ENCODE measurements at regions not wholly inside any gene's neighbourhood (a gene's known extent, or its start where the extent isn't known, plus 50 kb on each side); places are given as distances from the start of the nearest gene placed in this dataset.

DNA sequence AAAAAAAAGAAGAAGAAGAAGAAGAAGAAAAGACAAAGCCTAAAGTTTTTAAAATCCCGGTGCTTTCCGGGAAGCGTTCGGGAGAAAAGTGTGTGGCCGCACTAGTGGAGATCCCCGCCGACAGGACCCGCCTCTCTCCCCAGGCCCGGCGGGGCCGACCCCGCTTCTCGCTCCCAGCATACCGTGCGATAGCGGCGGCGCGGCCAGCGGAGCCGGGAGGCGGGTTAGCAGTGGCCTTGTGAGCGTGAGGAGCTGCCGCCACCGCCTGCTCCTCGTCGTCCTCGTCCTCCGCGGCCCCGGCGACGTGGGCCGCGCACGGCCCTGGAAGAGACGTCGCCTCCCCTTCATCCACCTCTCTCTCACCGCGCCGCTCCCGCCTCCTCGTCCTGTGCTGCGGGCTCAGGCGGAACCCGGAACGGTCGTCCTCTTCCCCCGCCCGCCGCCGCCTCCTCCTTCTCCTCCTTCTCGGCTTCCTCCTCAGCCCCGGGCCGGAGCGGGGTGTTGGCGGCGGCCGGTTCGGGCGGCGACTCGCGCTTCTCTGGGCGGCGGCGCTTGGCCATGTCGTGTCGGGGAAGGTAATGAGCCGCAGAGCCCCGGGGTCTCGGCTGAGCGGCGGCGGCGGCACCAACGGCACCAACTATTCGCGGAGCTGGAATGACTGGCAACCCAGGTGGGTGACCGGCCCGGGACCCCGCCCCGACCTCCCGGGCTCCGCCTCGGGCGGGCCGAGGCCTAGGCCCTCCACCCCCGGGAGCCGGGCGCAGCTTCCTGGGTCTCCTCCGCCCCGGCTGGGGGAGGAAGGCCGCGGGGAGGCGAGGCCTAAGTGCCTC is 62.6 kb upstream of the CDR2 start (continued):
- TF ChIP-seq, protein P1, sequence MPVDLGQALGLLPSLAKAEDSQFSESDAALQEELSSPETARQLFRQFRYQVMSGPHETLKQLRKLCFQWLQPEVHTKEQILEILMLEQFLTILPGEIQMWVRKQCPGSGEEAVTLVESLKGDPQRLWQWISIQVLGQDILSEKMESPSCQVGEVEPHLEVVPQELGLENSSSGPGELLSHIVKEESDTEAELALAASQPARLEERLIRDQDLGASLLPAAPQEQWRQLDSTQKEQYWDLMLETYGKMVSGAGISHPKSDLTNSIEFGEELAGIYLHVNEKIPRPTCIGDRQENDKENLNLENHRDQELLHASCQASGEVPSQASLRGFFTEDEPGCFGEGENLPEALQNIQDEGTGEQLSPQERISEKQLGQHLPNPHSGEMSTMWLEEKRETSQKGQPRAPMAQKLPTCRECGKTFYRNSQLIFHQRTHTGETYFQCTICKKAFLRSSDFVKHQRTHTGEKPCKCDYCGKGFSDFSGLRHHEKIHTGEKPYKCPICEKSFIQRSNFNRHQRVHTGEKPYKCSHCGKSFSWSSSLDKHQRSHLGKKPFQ (CRISPR knock-in tag; IDR thresholded peaks at IDR 0.05; ENCODE audit: insufficient replicate concordance) = peak; percentile 31
- peak; percentile 80 for TF ChIP-seq ZNF776 (CRISPR knock-in tag; IDR thresholded peaks at IDR 0.05)
- peak; percentile 97 for TF ChIP-seq KMT2A (CRISPR knock-in tag; IDR thresholded peaks at IDR 0.05)
- TF ChIP-seq, protein P2, sequence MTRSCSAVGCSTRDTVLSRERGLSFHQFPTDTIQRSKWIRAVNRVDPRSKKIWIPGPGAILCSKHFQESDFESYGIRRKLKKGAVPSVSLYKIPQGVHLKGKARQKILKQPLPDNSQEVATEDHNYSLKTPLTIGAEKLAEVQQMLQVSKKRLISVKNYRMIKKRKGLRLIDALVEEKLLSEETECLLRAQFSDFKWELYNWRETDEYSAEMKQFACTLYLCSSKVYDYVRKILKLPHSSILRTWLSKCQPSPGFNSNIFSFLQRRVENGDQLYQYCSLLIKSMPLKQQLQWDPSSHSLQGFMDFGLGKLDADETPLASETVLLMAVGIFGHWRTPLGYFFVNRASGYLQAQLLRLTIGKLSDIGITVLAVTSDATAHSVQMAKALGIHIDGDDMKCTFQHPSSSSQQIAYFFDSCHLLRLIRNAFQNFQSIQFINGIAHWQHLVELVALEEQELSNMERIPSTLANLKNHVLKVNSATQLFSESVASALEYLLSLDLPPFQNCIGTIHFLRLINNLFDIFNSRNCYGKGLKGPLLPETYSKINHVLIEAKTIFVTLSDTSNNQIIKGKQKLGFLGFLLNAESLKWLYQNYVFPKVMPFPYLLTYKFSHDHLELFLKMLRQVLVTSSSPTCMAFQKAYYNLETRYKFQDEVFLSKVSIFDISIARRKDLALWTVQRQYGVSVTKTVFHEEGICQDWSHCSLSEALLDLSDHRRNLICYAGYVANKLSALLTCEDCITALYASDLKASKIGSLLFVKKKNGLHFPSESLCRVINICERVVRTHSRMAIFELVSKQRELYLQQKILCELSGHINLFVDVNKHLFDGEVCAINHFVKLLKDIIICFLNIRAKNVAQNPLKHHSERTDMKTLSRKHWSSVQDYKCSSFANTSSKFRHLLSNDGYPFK (CRISPR knock-in tag; IDR thresholded peaks at IDR 0.05; ENCODE audit: borderline replicate concordance) = peak; percentile 75
- peak; percentile 63; the same call in 1 of the 2 replicates for TF ChIP-seq ZNF619 (CRISPR knock-in tag; IDR thresholded peaks at IDR 0.05)
- TF ChIP-seq HIVEP1 (CRISPR knock-in tag; IDR thresholded peaks at IDR 0.05) = peak; percentile 67
- peak; percentile 95 for TF ChIP-seq TAF1 (CRISPR knock-in tag; IDR thresholded peaks at IDR 0.05)
- TF ChIP-seq POLR2A (IDR thresholded peaks at IDR 0.05; ENCODE audit: insufficient read depth in 1 of 2, low read depth in 2 of 2, low read length in 2 of 2) = peak; percentile 83 to 85
- TF ChIP-seq ZNF430 (CRISPR knock-in tag; IDR thresholded peaks at IDR 0.05) = peak; percentile 92
- peak; percentile 86; the same call in 1 of the 2 replicates for TF ChIP-seq BRD4 (CRISPR knock-in tag; IDR thresholded peaks at IDR 0.05)
- TF ChIP-seq ETV5 (CRISPR knock-in tag; IDR thresholded peaks at IDR 0.05; ENCODE audit: borderline replicate concordance) = peak; percentile 70
- TF ChIP-seq, protein P3, sequence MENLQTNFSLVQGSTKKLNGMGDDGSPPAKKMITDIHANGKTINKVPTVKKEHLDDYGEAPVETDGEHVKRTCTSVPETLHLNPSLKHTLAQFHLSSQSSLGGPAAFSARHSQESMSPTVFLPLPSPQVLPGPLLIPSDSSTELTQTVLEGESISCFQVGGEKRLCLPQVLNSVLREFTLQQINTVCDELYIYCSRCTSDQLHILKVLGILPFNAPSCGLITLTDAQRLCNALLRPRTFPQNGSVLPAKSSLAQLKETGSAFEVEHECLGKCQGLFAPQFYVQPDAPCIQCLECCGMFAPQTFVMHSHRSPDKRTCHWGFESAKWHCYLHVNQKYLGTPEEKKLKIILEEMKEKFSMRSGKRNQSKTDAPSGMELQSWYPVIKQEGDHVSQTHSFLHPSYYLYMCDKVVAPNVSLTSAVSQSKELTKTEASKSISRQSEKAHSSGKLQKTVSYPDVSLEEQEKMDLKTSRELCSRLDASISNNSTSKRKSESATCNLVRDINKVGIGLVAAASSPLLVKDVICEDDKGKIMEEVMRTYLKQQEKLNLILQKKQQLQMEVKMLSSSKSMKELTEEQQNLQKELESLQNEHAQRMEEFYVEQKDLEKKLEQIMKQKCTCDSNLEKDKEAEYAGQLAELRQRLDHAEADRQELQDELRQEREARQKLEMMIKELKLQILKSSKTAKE (CRISPR knock-in tag; IDR thresholded peaks at IDR 0.05; ENCODE audit: borderline replicate concordance) = peak; percentile 38; the same call in 1 of the 2 replicates
- TF ChIP-seq, protein P4, sequence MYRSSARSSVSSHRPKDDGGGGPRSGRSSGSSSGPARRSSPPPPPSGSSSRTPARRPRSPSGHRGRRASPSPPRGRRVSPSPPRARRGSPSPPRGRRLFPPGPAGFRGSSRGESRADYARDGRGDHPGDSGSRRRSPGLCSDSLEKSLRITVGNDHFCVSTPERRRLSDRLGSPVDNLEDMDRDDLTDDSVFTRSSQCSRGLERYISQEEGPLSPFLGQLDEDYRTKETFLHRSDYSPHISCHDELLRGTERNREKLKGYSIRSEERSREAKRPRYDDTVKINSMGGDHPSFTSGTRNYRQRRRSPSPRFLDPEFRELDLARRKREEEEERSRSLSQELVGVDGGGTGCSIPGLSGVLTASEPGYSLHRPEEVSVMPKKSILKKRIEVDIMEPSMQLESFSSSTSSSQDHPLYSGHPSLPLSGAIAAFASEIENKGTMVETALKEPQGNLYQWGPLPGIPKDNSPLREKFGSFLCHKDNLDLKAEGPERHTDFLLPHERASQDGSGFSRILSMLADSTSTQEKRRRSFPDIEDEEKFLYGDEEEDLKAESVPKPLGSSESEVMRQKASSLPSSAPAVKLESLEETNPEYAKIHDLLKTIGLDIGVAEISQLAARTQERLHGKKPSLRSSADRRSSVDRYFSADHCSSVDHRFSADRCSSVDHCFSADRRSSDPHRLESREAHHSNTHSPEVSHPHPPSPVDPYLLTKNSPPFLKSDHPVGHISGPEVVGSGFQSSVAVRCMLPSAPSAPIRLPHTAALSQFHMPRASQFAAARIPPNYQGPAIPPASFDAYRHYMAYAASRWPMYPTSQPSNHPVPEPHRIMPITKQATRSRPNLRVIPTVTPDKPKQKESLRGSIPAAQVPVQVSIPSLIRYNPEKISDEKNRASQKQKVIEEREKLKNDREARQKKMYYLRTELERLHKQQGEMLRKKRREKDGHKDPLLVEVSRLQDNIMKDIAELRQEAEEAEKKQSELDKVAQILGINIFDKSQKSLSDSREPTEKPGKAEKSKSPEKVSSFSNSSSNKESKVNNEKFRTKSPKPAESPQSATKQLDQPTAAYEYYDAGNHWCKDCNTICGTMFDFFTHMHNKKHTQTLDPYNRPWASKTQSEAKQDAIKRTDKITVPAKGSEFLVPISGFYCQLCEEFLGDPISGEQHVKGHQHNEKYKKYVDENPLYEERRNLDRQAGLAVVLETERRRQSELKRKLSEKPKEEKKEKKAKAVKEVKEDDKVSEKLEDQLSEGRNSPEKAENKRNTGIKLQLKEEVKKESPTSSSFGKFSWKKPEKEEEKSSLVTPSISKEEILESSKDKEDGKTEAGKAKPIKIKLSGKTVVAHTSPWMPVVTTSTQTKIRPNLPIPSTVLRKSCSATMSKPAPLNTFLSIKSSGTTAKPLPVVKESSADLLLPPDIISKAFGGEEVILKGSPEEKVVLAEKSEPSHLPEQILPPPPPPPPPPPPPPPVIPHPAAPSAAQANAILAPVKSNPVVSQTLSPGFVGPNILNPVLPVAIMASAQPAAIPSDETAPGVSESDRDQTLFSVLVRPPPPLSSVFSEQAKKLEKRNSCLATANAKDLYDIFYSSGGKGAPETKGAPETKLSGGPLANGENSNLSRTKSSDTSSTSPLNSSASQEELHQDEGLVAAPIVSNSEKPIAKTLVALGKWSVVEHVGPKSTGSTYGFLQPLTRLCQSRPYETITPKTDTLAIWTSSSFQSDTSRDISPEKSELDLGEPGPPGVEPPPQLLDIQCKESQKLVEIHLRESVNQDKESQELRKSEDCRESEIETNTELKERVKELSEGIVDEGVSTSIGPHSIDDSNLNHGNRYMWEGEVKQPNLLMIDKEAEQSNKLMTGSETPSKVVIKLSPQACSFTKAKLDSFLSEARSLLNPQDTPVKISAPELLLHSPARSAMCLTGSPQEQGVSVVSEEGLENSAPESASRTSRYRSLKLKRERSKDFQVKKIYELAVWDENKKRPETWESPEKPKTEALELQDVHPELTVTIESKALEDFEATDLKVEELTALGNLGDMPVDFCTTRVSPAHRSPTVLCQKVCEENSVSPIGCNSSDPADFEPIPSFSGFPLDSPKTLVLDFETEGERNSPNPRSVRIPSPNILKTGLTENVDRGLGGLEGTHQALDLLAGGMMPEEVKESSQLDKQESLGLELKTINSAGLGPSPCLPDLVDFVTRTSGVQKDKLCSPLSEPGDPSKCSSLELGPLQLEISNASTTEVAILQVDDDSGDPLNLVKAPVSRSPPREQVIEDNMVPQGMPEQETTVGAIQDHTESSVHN (CRISPR knock-in tag; IDR thresholded peaks at IDR 0.05) = peak; percentile 14; the same call in 1 of the 2 replicates
- 0 out of 2 replicates have a peak, but pooled peaks have one; percentile 68 for TF ChIP-seq ZNF674 (CRISPR knock-in tag; IDR thresholded peaks at IDR 0.05; ENCODE audit: low read depth)
